KMS-11 (cell line): ENCODE measurements at regions not wholly inside any gene's neighbourhood (a gene's known extent, or its start where the extent isn't known, plus 50 kb on each side); places are given as distances from the start of the nearest gene placed in this dataset.

ENCODE experiments used
- H2AFZ ChIP-seq: fragments of 200-600 bp; sonication (generic); 2 replicates; pipeline ENCODE4 v1.6.1; 2016; ENCODE audit warnings: antibody characterized with exemption, mixed run types, low read depth
- H3K27ac ChIP-seq: fragments of 200-600 bp; sonication (generic); 2 replicates; pipeline ENCODE4 v1.6.1; 2016; ENCODE audit warnings: mild to moderate bottlenecking, mixed run types
- H3K27me3 ChIP-seq: fragments of 200-600 bp; sonication (generic); 2 replicates; pipeline ENCODE4 v1.6.1; 2017; ENCODE audit warnings: mild to moderate bottlenecking, low read depth, mixed run types, moderate library complexity; ENCODE audit not compliant: insufficient read depth
- H3K36me3 ChIP-seq: fragments of 200-600 bp; sonication (generic); 2 replicates; pipeline ENCODE4 v1.6.1; 2017; ENCODE audit warnings: mild to moderate bottlenecking, mixed run types; ENCODE audit not compliant: insufficient read depth
- H3K4me1 ChIP-seq: fragments of 200-600 bp; sonication (generic); 2 replicates; pipeline ENCODE4 v1.6.1; 2016; ENCODE audit warnings: mild to moderate bottlenecking, low read depth, mixed run types; ENCODE audit not compliant: poor library complexity, severe bottlenecking
- H3K4me2 ChIP-seq: fragments of 200-600 bp; sonication (generic); 2 replicates; pipeline ENCODE4 v1.7.0; 2016; ENCODE audit warnings: mild to moderate bottlenecking, mixed run types
- H3K4me3 ChIP-seq: fragments of 200-600 bp; sonication (generic); IDR thresholded peaks from 2 replicates; pipeline ENCODE4 v1.6.1; 2017; ENCODE audit warnings: low read depth, low read length, mixed read lengths; ENCODE audit not compliant: insufficient read depth
- H3K79me2 ChIP-seq: fragments of 200-600 bp; sonication (generic); 2 replicates; pipeline ENCODE4 v1.6.1; 2016; ENCODE audit warnings: low read depth, mixed run types; ENCODE audit not compliant: insufficient read depth
- H3K9ac ChIP-seq: fragments of 200-600 bp; sonication (generic); 2 replicates; pipeline ENCODE4 v1.6.1; 2016; ENCODE audit warnings: mild to moderate bottlenecking, mixed run types
- H4K20me1 ChIP-seq: fragments of 200-600 bp; sonication (generic); 2 replicates; pipeline ENCODE4 v1.6.1; 2016; ENCODE audit warnings: mild to moderate bottlenecking, mixed run types; ENCODE audit not compliant: insufficient read depth
- TF ChIP-seq, protein P1 (sequence below): fragments of 200-600 bp; sonication (generic); conservative IDR thresholded peaks from 2 replicates; pipeline ENCODE4 v1.6.1; 2017; ENCODE audit warnings: low read depth, mild to moderate bottlenecking, antibody characterized with exemption, low read length, moderate library complexity, mixed read lengths

DNA sequence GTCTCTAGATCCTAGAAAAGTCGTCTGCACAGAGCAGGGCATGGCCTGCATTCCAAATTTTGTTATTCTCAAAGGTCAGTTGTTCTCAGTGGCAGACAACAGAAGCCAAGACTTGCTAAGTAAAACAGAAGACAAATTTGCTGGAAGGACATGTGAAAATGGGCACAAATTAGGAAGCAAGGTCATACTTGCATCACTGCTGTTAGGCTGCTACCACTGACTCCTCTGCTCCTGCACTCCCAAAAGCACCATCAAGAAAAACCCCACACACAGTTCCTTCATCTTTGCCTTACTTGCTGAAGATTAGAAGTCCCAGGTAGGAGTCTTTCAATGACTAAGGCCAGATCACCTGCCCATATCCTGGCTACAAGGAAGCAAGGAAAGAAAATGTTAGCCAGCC lies 69.9 kb upstream of the ATP2C1 start:
- Histone ChIP-seq H3K79me2 (no peaks in the 10 kb centered on the region), H3K27me3 (no peaks in the 10 kb centered on the region), H3K4me2 (no peak overlapping the region), H3K4me3 (no peak overlapping the region), H4K20me1 (no peaks in the 10 kb centered on the region), H3K9ac (no peak overlapping the region), H2AFZ (no peak overlapping the region), H3K4me1 (no peaks in the 10 kb centered on the region), H3K36me3 (no peaks in the 10 kb centered on the region), H3K27ac (no peak overlapping the region)
- TF ChIP-seq, protein P1, sequence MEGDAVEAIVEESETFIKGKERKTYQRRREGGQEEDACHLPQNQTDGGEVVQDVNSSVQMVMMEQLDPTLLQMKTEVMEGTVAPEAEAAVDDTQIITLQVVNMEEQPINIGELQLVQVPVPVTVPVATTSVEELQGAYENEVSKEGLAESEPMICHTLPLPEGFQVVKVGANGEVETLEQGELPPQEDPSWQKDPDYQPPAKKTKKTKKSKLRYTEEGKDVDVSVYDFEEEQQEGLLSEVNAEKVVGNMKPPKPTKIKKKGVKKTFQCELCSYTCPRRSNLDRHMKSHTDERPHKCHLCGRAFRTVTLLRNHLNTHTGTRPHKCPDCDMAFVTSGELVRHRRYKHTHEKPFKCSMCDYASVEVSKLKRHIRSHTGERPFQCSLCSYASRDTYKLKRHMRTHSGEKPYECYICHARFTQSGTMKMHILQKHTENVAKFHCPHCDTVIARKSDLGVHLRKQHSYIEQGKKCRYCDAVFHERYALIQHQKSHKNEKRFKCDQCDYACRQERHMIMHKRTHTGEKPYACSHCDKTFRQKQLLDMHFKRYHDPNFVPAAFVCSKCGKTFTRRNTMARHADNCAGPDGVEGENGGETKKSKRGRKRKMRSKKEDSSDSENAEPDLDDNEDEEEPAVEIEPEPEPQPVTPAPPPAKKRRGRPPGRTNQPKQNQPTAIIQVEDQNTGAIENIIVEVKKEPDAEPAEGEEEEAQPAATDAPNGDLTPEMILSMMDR, result no peak

DNA sequence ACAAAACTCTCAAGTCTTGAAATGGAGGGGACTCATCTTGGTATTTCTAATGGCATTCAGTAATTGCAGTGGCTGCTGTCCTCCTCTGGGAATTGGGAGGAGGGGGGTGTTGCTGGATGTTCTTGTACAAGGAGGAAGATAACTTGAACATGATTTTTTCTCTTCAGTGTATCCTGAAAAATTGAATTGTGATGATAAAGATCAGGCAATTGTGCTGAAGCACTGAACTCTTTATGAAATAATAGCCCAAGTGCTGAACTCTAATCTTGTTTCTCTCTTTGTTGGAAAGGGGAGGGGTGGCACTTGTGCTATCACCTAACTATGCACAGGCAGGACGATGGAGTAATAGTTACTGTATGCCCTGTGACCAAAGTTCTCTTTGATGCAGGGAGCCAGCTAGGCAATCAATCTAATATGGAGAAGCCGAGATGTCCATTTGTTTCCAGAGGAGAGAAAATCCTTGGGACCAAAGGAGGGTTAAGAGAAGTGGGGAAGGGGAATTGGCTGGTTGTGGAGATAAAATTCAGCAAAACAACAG lies 68.1 kb upstream of the ATP2C1 start:
- H3K4me2 ChIP-seq, result no peak overlapping the region

DNA sequence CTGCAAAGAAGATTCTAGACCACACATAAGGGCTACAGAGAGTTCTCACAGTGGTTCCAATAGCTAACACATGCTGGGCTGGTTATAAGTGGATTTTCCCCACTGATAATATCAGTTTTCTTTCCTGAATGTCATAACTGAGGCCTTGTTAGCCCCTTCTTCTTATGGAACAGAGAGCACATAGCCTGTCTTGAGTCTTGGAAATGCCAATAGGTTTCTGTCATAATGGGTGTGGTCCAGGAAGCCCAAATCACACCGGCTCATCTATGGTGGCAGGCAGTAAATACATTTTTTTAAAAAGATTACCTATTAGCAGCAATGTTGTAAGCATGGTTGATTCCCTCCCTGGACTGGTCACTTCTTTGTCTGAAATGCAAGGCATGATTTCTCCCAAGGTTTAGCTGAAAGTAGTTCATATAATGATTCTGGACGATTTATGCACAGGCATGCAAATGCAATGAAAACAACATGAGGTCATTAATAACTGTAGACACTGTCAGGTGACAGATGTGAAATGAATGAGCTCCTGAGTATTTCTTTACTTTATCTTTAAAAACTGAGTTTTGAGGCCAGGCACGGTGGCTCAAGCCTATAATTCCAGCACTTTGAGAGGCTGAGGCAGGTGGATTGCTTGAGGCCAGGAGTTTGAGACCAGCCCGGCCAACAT lies 67.2 kb upstream of the ATP2C1 start:
- Histone ChIP-seq H3K36me3 (no peaks in the 10 kb centered on the region), H2AFZ (no peak overlapping the region), H3K9ac (no peak overlapping the region), H3K4me3 (no peak overlapping the region), H3K27me3 (no peaks in the 10 kb centered on the region), H4K20me1 (no peaks in the 10 kb centered on the region), H3K4me1 (no peaks in the 10 kb centered on the region), H3K27ac (no peak overlapping the region), H3K79me2 (no peaks in the 10 kb centered on the region), H3K4me2 (no peak overlapping the region)
- TF ChIP-seq, protein P1, result no peak

More for the DNA sequence above, 68.1 kb upstream of the ATP2C1 start:
- TF ChIP-seq, protein P1, result no peak
- Histone ChIP-seq H3K36me3 (no peaks in the 10 kb centered on the region), H3K4me1 (no peaks in the 10 kb centered on the region), H4K20me1 (no peaks in the 10 kb centered on the region), H3K79me2 (no peaks in the 10 kb centered on the region), H3K27ac (no peak overlapping the region), H3K27me3 (no peaks in the 10 kb centered on the region), H3K4me3 (no peak overlapping the region), H3K9ac (no peak overlapping the region), H2AFZ (no peak overlapping the region)

DNA sequence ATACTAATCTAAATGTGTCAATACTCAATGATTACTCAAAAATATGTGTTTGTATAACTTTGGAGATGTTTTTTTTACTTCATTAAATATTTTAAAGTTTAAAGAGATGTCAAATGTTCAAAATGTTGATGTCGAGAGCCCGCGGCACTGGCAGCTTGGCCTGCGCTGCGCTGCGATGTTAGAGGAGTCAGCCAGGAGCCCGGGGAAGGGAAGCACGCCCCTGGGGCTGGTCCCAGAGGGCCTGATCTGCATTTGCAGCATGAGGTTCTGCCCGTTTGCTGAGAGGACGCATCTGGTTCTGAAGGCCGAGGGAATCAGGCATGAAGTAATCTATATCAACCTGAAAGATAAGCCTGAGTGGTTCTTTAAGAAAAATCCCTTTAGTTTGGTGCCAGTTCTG lies 66.4 kb upstream of the ATP2C1 start:
- no peak overlapping the region for H2AFZ ChIP-seq
- no peaks in the 10 kb centered on the region for H3K27me3 ChIP-seq
- TF ChIP-seq, protein P1, result no peak

More for the DNA sequence above, 66.4 kb upstream of the ATP2C1 start:
- Histone ChIP-seq H3K4me2 (no peak overlapping the region), H3K36me3 (no peaks in the 10 kb centered on the region), H3K27ac (no peak overlapping the region), H3K79me2 (no peaks in the 10 kb centered on the region), H3K4me3 (no peak overlapping the region), H4K20me1 (no peaks in the 10 kb centered on the region), H3K4me1 (no peaks in the 10 kb centered on the region), H3K9ac (no peak overlapping the region)
